HG03521 (cell line): ENCODE measurements at regions not wholly inside any gene's neighbourhood (a gene's known extent, or its start where the extent isn't known, plus 50 kb on each side); places are given as distances from the start of the nearest gene placed in this dataset.

Source experiments
- ATAC-seq: cut with Tn5 transposase; IDR thresholded peaks from one replicate; pipeline ENCODE4 v1.9.1; 2021; ENCODE audit warnings: mild to moderate bottlenecking, moderate library complexity; ENCODE audit not compliant: unreplicated experiment

GRCh38 chr12:85733221-85733840, 102.9 kb downstream of the RASSF9 start:
- ATAC-seq: no peak

- no peak for ATAC-seq
Measured at GRCh38 chr12:85733984-85734383, 102.2 kb downstream of the RASSF9 start.

- ATAC-seq: no peak
Measured at GRCh38 chr12:85740186-85740585, 96.0 kb downstream of the RASSF9 start.

GRCh38 chr12:85741046-85741445, 95.2 kb downstream of the RASSF9 start:
- no peak for ATAC-seq

GRCh38 chr12:85747941-85748495, 88.2 kb downstream of the RASSF9 start:
- no peak for ATAC-seq
